HPDE6-E6E7 (cell line): ENCODE measurements at regions not wholly inside any gene's neighbourhood (a gene's known extent, or its start where the extent isn't known, plus 50 kb on each side); places are given as distances from the start of the nearest gene placed in this dataset.
"Not testable (repeated sequence)": the region's sequence is repeated elsewhere in the genome, so short reads cannot be mapped to it uniquely, and the experiment has no call there.

Experiments
- DNase-seq: peaks from one replicate; pipeline ENCODE4 v3.0.0; 2011; ENCODE audit warnings: missing footprints; ENCODE audit errors: extremely low spot score

GRCh38 chr14:105752420-105752819 is 226.0 kb downstream of the TMEM121 start:
- not testable (repeated sequence) for DNase-seq

GRCh38 chr14:105760691-105761344 is 234.4 kb downstream of the TMEM121 start:
- no peak for DNase-seq

GRCh38 chr14:105761345-105761740 is 235.0 kb downstream of the TMEM121 start:
- not testable (repeated sequence) for DNase-seq

GRCh38 chr14:105761842-105762241 is 235.5 kb downstream of the TMEM121 start:
- DNase-seq = no peak

GRCh38 chr14:105762262-105762661 is 235.9 kb downstream of the TMEM121 start:
- DNase-seq = not testable (repeated sequence)

- DNase-seq = not testable (repeated sequence)
Observed at GRCh38 chr14:105764254-105764901, 238.0 kb downstream of the TMEM121 start.

GRCh38 chr14:105765072-105765825 is 238.9 kb downstream of the TMEM121 start:
- DNase-seq = not testable (repeated sequence)

GRCh38 chr14:105765893-105766614 is 239.7 kb downstream of the TMEM121 start:
- no peak for DNase-seq

- no peak for DNase-seq
Observed at GRCh38 chr14:105767315-105767714, 240.9 kb downstream of the TMEM121 start.

GRCh38 chr14:105768039-105768438 is 241.7 kb downstream of the TMEM121 start:
- not testable (repeated sequence) for DNase-seq

GRCh38 chr14:105769061-105769730 is 242.8 kb downstream of the TMEM121 start:
- DNase-seq = not testable (repeated sequence)

- DNase-seq = not testable (repeated sequence)
Observed at GRCh38 chr14:105770619-105771216, 244.3 kb downstream of the TMEM121 start.

GRCh38 chr14:105771261-105772226 is 245.2 kb downstream of the TMEM121 start:
- DNase-seq = not testable (repeated sequence)

GRCh38 chr14:105772710-105773250 is 246.4 kb downstream of the TMEM121 start:
- not testable (repeated sequence) for DNase-seq

GRCh38 chr14:105773584-105773983 is 247.2 kb downstream of the TMEM121 start:
- DNase-seq = no peak

GRCh38 chr14:105774001-105774400 is 247.6 kb downstream of the TMEM121 start:
- no peak for DNase-seq

GRCh38 chr14:105774585-105775348 is 248.4 kb downstream of the TMEM121 start:
- DNase-seq = not testable (repeated sequence)

GRCh38 chr14:105775349-105775923 is 249.1 kb downstream of the TMEM121 start:
- DNase-seq = not testable (repeated sequence)
